ENCODE measurements at regions not wholly inside any gene's neighbourhood (a gene's known extent, or its start where the extent isn't known, plus 50 kb on each side); places are given as distances from the start of the nearest gene placed in this dataset.

- TF ChIP-seq POLR2A (IDR thresholded peaks at IDR 0.05; ENCODE audit: low read depth, low read length) (no peak), CTCF (IDR thresholded peaks at IDR 0.05; ENCODE audit: extremely low read depth in 1 of 2, insufficient read depth in 1 of 2, low read depth in 1 of 2, low read length in 2 of 2) (no peak), POLR2AphosphoS5 (IDR thresholded peaks at IDR 0.05; ENCODE audit: insufficient read depth, low read depth, low read length) (no peak), JUN (IDR thresholded peaks at IDR 0.05; ENCODE audit: borderline replicate concordance, insufficient read depth, insufficient read length, low read depth) (no peak), EZH2 (IDR thresholded peaks at IDR 0.05; ENCODE audit: borderline replicate concordance, low read depth, low read length, severe bottlenecking) (no peak), MYC (IDR thresholded peaks at IDR 0.05; ENCODE audit: low read depth, low read length) (no peak), GATA2 (IDR thresholded peaks at IDR 0.05; ENCODE audit: insufficient read depth, insufficient read length, low read depth, low read length) (no peak)
- TF ChIP-seq, protein P1, sequence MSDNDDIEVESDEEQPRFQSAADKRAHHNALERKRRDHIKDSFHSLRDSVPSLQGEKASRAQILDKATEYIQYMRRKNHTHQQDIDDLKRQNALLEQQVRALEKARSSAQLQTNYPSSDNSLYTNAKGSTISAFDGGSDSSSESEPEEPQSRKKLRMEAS (IDR thresholded peaks at IDR 0.05; ENCODE audit: insufficient read depth, insufficient read length), result no peak
These were observed 122.5 kb upstream of the CDK13 start for GRCh38 chr7:39827571-39827970.

Measured in endothelial cell of umbilical vein (primary cell).